HepG2 (cell line): ENCODE measurements at regions not wholly inside any gene's neighbourhood (a gene's known extent, or its start where the extent isn't known, plus 50 kb on each side); places are given as distances from the start of the nearest gene placed in this dataset.

Source experiments
- ATF3 ChIP-seq: sonication (generic); formaldehyde crosslinking; IDR thresholded peaks from 2 replicates; pipeline ENCODE4 v1.4.0; 2020; ENCODE audit warnings: missing genetic modification reagents
- GLI4 ChIP-seq: sonication (generic); formaldehyde crosslinking; IDR thresholded peaks from 2 replicates; pipeline ENCODE4 v1.5.1; 2020; ENCODE audit warnings: missing genetic modification reagents, mild to moderate bottlenecking, moderate library complexity, borderline replicate concordance
- HHEX ChIP-seq: IDR thresholded peaks from 2 replicates; pipeline ENCODE4 v1.6.1; 2016; ENCODE audit warnings: control low read depth
- HOXA3 ChIP-seq: sonication (generic); formaldehyde crosslinking; IDR thresholded peaks from 2 replicates; pipeline ENCODE4 v1.5.0; 2020; ENCODE audit warnings: missing genetic modification reagents
- LCORL ChIP-seq, 2 experiments: fragments of 450-650 bp in 1 of 2; sonication (generic) in 1 of 2; formaldehyde crosslinking in 1 of 2; IDR thresholded peaks; 2 replicates each; pipeline versions ENCODE4 v1.5.0 to v1.6.1; 2017 to 2020; ENCODE audit warnings: antibody characterized with exemption in 1 of 2, missing genetic modification reagents in 1 of 2
- MBNL3 ChIP-seq: fragments of 250-450 bp; sonication (Bioruptor Pico); conservative IDR thresholded peaks from 2 replicates; pipeline ENCODE4 v1.8.0; 2022; ENCODE audit warnings: mild to moderate bottlenecking, inconsistent platforms
- PRDM10 ChIP-seq: sonication (generic); formaldehyde crosslinking; IDR thresholded peaks from 2 replicates; pipeline ENCODE4 v1.4.0; 2020; ENCODE audit warnings: low read depth, missing genetic modification reagents
- RBAK ChIP-seq: sonication (generic); formaldehyde crosslinking; IDR thresholded peaks from 2 replicates; pipeline ENCODE4 v1.5.1; 2020; ENCODE audit warnings: mild to moderate bottlenecking, missing genetic modification reagents
- RCOR2 ChIP-seq: IDR thresholded peaks from 2 replicates; pipeline ENCODE4 v1.6.1; 2016; ENCODE audit warnings: missing biosample characterization, missing genetic modification reagents
- REXO4 ChIP-seq: sonication (generic); formaldehyde crosslinking; IDR thresholded peaks from 2 replicates; pipeline ENCODE4 v1.8.0; 2022; ENCODE audit warnings: missing genetic modification reagents, mild to moderate bottlenecking, borderline replicate concordance
- RFX5 ChIP-seq: IDR thresholded peaks from 2 replicates; pipeline ENCODE4 v1.6.1; 2011; ENCODE audit warnings: low read depth, low read length, improper control_type of control experiment
- SMARCC2 ChIP-seq: fragments of 450-650 bp; IDR thresholded peaks from 2 replicates; pipeline ENCODE4 v1.6.1; 2017; ENCODE audit warnings: antibody characterized with exemption, mild to moderate bottlenecking
- TRAFD1 ChIP-seq: sonication (generic); formaldehyde crosslinking; IDR thresholded peaks from 2 replicates; pipeline ENCODE4 v1.5.1; 2020; ENCODE audit warnings: missing genetic modification reagents, mild to moderate bottlenecking, borderline replicate concordance
- ZBTB33 ChIP-seq: sonication (generic); formaldehyde crosslinking; IDR thresholded peaks from 2 replicates; pipeline ENCODE4 v1.4.0; 2020; ENCODE audit warnings: missing genetic modification reagents
- ZIK1 ChIP-seq: sonication (generic); formaldehyde crosslinking; IDR thresholded peaks from 2 replicates; pipeline ENCODE4 v1.5.0; 2020; ENCODE audit warnings: mild to moderate bottlenecking, low read depth, missing genetic modification reagents, borderline replicate concordance
- ZNF260 ChIP-seq: sonication (generic); formaldehyde crosslinking; IDR thresholded peaks from 2 replicates; pipeline ENCODE4 v1.4.0; 2020; ENCODE audit warnings: missing genetic modification reagents, low read depth, mild to moderate bottlenecking, borderline replicate concordance
- ZNF510 ChIP-seq: sonication (generic); formaldehyde crosslinking; IDR thresholded peaks from 2 replicates; pipeline ENCODE4 v1.4.0; 2020; ENCODE audit warnings: low read depth, mild to moderate bottlenecking, missing genetic modification reagents
- TF ChIP-seq, protein P1 (sequence below), 2 experiments: IDR thresholded peaks; 2 replicates each; pipeline ENCODE4 v1.6.1; 2011 to 2012; ENCODE audit warnings: low read length in 2 of 2, borderline replicate concordance in 1 of 2, low read depth in 1 of 2, mild to moderate bottlenecking in 1 of 2, moderate library complexity in 1 of 2
- TF ChIP-seq, protein P2 (sequence below): sonication (generic); formaldehyde crosslinking; IDR thresholded peaks from 2 replicates; pipeline ENCODE4 v1.4.0; 2020; ENCODE audit warnings: mild to moderate bottlenecking, missing genetic modification reagents

- TF ChIP-seq PRDM10 (CRISPR knock-in tag) (no peak), LCORL (IDR thresholded peaks at IDR 0.05) (no peak), LCORL (CRISPR knock-in tag; IDR thresholded peaks at IDR 0.05) (no peak), HOXA3 (no peak), RCOR2 (CRISPR knock-in tag) (no peak), ZBTB33 (no peak), REXO4 (CRISPR knock-in tag) (no peak), SMARCC2 (no peak), ZNF510 (no peak), MBNL3 (CRISPR knock-in tag) (no peak), ATF3 (CRISPR knock-in tag) (no peak), ZNF260 (CRISPR knock-in tag) (no peak), RBAK (CRISPR knock-in tag) (no peak), GLI4 (CRISPR knock-in tag) (no peak), HHEX (CRISPR knock-in tag) (no peak), TRAFD1 (CRISPR knock-in tag) (no peak), ZIK1 (no peak), RFX5 (no peak)
- TF ChIP-seq, protein P1, sequence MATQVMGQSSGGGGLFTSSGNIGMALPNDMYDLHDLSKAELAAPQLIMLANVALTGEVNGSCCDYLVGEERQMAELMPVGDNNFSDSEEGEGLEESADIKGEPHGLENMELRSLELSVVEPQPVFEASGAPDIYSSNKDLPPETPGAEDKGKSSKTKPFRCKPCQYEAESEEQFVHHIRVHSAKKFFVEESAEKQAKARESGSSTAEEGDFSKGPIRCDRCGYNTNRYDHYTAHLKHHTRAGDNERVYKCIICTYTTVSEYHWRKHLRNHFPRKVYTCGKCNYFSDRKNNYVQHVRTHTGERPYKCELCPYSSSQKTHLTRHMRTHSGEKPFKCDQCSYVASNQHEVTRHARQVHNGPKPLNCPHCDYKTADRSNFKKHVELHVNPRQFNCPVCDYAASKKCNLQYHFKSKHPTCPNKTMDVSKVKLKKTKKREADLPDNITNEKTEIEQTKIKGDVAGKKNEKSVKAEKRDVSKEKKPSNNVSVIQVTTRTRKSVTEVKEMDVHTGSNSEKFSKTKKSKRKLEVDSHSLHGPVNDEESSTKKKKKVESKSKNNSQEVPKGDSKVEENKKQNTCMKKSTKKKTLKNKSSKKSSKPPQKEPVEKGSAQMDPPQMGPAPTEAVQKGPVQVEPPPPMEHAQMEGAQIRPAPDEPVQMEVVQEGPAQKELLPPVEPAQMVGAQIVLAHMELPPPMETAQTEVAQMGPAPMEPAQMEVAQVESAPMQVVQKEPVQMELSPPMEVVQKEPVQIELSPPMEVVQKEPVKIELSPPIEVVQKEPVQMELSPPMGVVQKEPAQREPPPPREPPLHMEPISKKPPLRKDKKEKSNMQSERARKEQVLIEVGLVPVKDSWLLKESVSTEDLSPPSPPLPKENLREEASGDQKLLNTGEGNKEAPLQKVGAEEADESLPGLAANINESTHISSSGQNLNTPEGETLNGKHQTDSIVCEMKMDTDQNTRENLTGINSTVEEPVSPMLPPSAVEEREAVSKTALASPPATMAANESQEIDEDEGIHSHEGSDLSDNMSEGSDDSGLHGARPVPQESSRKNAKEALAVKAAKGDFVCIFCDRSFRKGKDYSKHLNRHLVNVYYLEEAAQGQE (IDR thresholded peaks at IDR 0.05; ENCODE audit: borderline replicate concordance in 1 of 2, low read depth in 1 of 2, low read length in 2 of 2), result no peak
- TF ChIP-seq, protein P2, sequence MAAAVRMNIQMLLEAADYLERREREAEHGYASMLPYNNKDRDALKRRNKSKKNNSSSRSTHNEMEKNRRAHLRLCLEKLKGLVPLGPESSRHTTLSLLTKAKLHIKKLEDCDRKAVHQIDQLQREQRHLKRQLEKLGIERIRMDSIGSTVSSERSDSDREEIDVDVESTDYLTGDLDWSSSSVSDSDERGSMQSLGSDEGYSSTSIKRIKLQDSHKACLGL (CRISPR knock-in tag), result no peak
Observed at GRCh38 chr3:164852866-164853265, 225.4 kb downstream of the SI start (continued).
